GM19240 (cell line): ENCODE measurements at regions not wholly inside any gene's neighbourhood (a gene's known extent, or its start where the extent isn't known, plus 50 kb on each side); places are given as distances from the start of the nearest gene placed in this dataset.
"Not testable (repeated sequence)": the region's sequence is repeated elsewhere in the genome, so short reads cannot be mapped to it uniquely, and the experiment has no call there.

Source experiments
- DNase-seq: peaks from one replicate; pipeline ENCODE4 v3.0.0; 2011; ENCODE audit warnings: low spot score; ENCODE audit not compliant: insufficient read length

- no peak for DNase-seq
These were observed 258.6 kb upstream of the ARSJ start for GRCh38 chr4:114237997-114238396.

GRCh38 chr4:114249561-114249960, 270.1 kb upstream of the ARSJ start:
- DNase-seq: no peak

- no peak for DNase-seq
These were observed 270.5 kb upstream of the ARSJ start for GRCh38 chr4:114249976-114250375.

DNA sequence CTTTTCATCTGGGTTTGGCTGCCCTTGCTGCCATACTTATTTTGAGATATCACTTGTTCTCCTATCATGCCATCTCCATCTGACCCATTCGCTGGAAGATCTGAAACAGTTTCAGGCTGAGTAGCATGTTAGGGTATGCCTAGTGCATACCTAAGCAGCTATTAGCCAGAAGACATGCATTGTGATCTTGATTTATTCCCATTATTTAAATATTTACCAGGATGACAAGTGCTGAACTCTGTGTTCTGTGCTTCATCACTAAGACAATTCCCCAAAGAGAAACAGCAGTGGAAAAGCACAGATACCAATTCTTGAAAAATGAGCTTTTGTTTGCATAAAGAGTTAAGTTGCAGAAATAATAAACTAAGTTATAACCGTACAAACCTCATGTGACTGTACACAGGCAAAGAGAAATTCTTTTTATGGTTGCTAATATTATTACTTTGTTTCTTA, 271.0 kb upstream of the ARSJ start:
- DNase-seq: no peak

GRCh38 chr4:114251020-114251419, 271.6 kb upstream of the ARSJ start:
- no peak for DNase-seq

GRCh38 chr4:114252499-114252898, 273.1 kb upstream of the ARSJ start:
- no peak for DNase-seq

GRCh38 chr4:114257501-114257900, 278.1 kb upstream of the ARSJ start:
- DNase-seq: no peak

- not testable (repeated sequence) for DNase-seq
These were observed 283.0 kb upstream of the ARSJ start for GRCh38 chr4:114262421-114262820.

- no peak for DNase-seq
These were observed 283.8 kb upstream of the ARSJ start for GRCh38 chr4:114263233-114263632.

DNA sequence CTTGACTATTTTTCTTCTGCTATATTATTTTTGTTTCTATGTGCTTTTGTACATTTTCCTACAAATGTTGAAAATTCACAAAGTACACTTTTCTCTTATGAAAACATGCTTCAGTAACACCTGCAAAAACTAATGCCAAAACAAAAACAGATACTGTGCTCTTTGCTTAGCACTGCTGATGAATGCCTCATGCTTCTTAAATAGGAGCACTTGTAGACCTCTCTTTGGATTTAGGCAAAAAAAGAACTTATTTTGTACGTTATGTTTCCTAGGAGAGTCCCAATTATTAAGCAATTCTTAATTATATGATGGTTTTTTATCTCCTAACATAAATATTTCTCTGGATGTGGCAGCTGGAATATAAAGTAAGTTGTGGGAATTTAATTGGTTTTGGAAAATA, 285.0 kb upstream of the ARSJ start:
- DNase-seq: no peak

DNA sequence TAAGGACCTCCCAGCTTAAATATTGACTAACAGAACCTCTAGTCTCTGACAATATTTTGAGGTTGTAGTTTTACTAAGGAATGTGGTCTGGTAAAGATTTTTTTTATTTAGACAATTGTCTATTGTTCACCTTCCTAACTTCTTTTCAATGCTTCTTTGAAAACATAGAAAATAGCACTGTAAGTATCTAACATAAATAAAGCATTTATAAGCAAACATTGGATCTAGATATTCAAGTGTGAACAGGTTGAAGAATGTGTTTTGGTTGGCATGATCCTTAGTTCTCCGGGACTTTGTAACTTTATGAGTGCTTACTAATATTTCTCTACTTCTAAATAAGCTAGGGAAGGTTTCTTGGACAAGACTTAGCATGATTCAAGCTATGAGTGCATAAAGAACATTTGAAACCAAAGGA, 285.4 kb upstream of the ARSJ start:
- DNase-seq: no peak

DNA sequence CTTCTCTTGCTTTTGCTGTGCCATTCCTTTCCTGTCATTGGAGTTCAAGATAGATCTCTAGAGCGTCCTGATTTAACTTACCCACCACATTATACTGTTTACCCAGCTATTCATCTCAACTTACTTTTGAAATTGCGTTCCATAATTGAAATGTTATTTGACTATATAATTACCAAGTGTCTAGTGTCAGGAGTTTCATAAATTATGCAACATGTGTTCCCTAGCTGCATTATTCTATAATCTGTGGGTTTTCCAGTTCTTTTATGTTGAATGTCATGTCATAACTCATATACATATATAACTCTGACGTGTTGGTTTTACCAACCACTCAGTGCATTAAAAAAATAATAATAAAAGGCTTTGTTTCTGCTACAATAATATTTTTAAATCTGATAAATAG, 285.9 kb upstream of the ARSJ start:
- no peak for DNase-seq

DNA sequence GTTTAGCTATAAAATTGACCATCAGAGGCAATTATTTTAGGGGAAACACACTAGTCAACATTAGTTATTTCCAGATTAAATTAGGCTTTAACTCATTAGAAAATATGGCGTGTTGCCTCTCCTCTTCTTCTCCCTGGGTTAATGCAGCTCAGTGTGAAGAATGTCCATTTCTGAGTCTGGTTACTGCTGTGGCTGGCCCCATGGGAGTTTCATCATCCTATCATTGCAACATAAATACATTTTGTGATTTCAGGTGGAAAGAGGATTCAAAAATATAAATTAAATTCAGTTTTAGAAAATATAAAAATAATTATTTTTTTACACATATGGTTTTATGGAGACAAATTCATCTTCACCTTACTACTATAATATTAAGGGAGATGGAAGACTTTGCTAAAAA, 288.5 kb upstream of the ARSJ start:
- DNase-seq: no peak

- DNase-seq: no peak
These were observed 291.6 kb upstream of the ARSJ start for GRCh38 chr4:114271031-114271430.

- no peak for DNase-seq
These were observed 292.8 kb upstream of the ARSJ start for GRCh38 chr4:114272226-114272625.

DNA sequence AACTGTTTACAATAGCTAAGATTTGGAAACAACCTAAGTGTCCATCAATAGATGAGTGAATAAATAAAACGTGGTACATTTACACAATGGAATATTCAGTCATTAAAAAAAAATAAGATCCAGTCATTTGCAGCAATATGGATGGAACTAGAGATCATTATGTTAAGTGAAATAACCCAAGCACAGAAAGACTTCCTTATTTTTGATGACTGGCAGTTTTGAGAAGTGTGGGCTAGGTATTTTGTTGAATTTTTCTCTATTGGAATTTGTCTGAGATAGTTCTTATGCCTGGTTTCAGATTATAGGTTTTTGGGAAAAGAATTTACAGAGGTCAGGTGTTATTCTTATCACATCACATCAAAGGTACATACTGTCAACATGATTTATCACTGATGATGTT, 293.8 kb upstream of the ARSJ start:
- no peak for DNase-seq

GRCh38 chr4:114277690-114278089, 298.2 kb upstream of the ARSJ start:
- DNase-seq: no peak

- DNase-seq: no peak
These were observed 299.6 kb upstream of the ARSJ start for GRCh38 chr4:114279066-114279465.

- no peak for DNase-seq
These were observed 300.3 kb upstream of the ARSJ start for GRCh38 chr4:114279711-114280110.

- no peak for DNase-seq
These were observed 301.2 kb upstream of the ARSJ start for GRCh38 chr4:114280645-114281044.

DNA sequence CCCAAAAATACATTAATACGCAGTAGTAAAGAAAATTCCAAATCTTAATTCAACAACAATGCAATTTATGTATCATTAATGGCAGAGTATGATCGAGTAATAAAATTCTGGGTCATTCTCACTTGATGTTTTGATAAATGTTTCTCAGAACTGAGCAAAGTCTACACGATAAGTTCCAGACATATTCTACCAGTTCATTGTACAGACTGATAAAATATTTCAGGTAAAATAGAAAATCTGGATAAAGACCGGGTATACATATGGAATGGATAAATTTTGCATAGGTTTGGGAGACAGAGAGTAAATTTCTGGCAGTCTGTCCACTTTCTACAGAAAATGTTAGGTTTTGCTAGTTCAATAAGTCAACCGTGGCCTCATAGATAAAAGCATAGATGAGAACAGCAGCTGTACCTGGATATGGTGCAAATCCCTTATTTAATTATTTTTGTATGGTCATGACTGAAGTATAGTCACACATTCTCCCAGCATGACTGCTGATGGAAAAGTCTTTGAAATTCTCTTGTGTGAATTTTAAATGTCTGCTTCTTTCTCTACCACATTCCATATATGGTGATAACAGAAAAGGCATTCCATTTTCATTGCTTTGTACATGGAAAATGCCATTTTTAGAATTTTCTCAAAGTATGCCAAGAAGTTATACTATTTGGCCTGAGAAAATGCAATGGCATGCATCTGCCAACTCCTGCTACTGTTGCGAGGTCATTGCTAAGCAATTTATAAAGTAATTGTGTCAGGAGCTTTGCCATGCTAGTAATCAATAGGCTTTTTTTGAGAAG, 301.9 kb upstream of the ARSJ start:
- DNase-seq: no peak

GRCh38 chr4:114282937-114283336, 303.5 kb upstream of the ARSJ start:
- DNase-seq: no peak

DNA sequence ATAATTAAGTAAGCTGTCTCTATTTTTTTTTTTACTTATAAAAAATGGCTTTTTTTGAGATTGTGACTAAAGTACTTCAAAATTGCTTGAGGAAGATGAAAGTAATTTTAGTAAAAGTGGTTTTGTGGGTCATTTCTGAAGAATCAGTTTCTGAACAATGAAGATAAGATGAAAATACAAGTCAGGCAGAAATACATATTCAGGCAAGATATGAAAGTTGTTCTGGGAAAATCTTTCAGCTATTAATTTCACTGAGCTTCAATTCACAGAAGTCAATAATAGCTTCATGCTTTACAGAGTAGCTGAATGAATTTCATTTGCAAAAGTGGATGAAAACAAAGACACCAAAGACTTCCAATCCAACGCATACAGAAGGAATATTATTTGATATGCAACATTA, 305.2 kb upstream of the ARSJ start:
- no peak for DNase-seq
